ENCODE measurements at regions not wholly inside any gene's neighbourhood (a gene's known extent, or its start where the extent isn't known, plus 50 kb on each side); places are given as distances from the start of the nearest gene placed in this dataset.

DNA sequence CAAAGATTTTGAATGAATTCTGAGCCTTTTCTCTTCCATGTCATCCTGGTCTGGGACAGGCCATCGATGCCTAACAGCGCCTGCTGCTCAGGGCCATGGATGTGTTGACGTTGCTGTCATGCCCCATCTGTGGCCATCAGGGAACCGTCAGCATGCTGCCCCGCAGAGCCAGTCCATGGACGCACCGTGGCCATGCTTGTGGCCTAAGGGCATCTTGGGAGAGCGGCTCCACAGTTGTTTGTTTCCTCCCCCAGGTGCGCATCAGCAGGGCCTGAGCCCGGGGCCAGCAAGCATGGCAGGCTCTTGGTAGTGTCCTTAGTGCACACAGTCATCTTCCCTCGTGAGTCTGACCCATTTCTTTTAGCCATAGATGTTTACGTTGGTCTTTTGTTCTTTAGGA, 142.7 kb downstream of the VAPA start:
- DNase-seq (ENCODE audit: low read depth in 4 of 4, low spot score in 2 of 4) = no peak

DNA sequence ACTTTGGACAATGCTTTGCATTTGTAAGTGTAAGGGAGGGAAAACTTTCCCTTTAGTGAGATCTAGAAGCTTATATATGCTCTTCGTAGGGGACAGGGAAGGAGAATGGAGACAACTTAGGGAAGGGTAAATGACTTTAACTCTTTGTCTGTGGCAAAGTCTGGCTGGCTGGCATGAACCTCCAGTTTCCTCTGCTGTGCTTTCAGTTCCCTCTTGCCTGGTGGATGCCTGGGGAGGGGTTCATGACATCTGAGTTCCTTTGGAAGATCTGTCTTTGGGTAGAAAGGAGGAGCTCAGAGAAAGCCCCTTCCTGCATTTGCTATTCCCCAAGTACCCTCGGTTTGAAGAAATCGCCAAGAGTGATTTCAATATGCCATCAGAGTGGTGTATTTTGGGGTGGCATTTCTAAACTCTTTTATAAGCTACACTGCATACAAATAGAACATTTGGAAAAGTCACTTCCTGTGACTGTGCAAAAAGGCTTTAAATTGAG, 143.6 kb downstream of the VAPA start:
- no peak for DNase-seq (ENCODE audit: low read depth in 4 of 4, low spot score in 2 of 4)

DNA sequence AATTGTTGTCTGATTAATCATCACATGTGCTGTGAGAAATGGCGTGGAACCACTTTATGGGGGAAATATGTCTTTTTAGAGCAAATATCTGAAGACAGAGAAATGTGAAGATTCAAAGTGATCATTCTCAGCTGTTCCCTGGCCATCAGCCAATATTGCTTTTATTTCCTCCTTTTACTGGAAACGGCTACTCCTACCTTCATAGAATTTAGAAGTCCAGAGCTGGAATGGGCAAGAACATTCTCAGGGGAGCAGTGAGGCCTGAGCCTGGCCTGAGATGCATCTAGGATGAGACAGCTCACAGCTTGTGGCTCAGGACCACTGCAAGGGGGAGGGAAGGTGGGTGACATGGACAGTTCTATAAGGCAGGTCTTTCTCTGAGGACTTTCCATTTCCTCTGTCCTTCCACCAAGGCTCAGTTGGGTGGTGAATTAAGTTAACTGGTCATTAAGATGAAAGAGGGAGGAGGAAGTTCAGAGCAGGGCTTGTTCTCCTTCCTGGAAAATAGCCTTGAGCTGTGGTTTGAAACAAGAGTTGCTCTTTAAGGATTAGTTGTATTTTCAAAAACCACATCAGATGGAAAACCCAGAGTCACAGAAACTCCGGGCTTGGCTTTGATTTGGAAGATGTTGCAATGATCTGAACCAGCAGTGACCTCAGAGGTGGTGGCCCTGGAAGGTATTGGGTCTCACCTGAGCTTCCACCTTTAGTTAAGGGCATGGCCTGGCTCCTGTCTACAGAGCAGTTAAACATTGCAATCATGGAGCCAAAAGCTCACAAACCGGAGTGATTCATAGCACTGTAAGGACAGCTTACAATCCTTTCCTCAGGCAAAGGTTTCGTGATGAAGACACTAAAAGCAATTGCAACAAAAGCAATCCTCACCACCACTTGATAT, 144.3 kb downstream of the VAPA start:
- DNase-seq (ENCODE audit: low read depth in 4 of 4, low spot score in 2 of 4) = no peak

GRCh38 chr18:10059610-10060468, 146.0 kb downstream of the VAPA start:
- DNase-seq (ENCODE audit: low read depth in 4 of 4, low spot score in 2 of 4) = no peak

DNA sequence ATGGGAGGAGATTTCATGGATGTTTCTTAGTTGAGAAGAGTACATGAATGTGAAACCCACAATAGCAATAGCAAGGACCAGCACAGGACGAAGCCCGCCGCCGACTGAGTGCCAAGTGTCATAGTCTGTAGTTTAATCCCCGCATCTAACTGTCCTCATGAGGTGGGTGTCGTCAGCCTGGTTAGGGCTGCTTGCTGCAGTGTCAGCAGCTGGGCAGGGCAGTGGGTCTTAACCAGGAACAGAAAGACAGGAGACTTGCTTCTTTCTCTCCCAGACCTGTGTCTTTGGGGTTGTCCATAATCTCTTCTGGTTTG, 146.6 kb downstream of the VAPA start:
- DNase-seq (ENCODE audit: low read depth in 4 of 4, low spot score in 2 of 4) = no peak

DNA sequence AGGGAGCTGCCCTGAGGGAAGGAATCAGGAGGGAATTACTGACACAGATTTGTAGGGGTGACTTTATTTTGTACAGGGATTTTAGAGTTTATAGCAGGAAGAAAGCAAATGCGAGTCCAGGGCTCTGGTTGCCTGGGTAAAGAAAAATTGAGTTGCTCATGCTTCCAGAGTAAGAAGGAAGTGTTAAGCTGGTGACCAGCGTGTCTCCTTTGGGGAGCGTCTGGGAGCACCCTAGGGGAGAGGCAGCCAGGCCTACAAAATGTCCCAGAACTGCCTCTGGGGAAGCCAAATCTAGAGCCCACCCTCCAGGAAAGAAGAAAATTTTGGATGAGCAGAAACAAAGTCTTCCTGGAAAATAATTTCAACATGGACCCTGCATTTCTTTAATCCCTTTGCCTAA, 147.0 kb downstream of the VAPA start:
- no peak for DNase-seq (ENCODE audit: low read depth in 4 of 4, low spot score in 2 of 4)

- DNase-seq (ENCODE audit: low read depth in 4 of 4, low spot score in 2 of 4) = no peak
Observed at GRCh38 chr18:10061566-10062140, 147.8 kb downstream of the VAPA start.

GRCh38 chr18:10062302-10063300, 148.8 kb downstream of the VAPA start:
- no peak for DNase-seq (ENCODE audit: low read depth in 4 of 4, low spot score in 2 of 4)

DNA sequence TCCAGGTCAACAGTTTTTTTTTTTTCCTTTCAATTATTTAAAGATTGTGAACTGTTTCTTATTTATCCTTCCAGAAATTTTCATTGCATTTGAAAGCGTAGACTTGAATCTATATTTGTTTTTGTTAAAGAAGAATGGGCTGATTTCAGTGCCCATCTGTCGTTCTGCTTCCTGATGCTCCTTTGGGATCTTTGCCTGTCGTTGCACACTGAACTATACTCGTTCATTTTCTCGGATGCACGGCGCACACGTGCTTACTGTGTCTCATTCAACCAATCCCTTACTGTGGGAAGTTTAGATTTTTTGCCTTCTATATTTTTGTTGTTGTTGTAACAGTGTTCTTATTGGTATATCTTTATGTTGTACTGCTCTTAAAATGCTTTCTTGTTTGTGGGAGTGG, 149.7 kb downstream of the VAPA start:
- DNase-seq (ENCODE audit: low read depth in 4 of 4, low spot score in 2 of 4) = no peak

DNA sequence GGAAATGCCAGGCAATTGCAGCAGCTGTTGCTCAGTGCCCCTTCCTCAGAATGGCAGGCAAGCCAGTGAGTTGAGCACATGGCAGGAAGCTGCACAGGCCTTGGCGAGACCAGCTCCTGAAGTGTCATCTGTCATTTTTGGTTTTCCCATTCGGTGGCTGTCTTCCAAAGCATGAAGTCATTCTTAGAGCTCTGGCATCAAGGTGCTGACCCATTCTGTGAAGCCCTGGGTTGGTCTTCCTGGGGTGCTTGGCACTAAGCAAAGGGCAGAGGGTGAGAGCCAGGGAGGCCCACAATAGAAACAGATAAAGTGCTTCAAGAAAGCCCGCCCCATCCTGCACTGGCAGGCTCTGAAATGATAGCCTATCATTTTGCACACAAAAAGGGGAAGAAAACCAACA, 150.5 kb downstream of the VAPA start:
- DNase-seq (ENCODE audit: low read depth in 4 of 4, low spot score in 2 of 4) = no peak

DNA sequence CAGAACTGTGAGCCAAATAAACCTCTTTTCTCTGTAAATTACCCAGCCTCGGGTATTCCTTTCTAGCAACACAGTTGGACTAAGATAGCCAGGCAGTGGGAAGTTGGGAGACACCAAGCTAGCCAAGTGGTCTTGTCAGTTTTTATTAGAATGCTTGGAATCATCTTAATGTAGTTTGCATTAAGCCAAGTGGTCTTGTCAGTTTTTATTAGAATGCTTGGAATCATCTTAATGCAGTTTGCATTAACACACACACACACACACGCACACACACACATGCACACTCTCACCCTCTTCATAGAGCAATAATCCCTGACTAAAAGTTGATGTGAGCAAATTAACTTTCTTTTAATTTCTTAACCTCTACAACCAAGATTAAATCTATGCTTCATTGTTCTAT, 151.5 kb downstream of the VAPA start:
- no peak for DNase-seq (ENCODE audit: low read depth in 4 of 4, low spot score in 2 of 4)

- no peak for DNase-seq (ENCODE audit: low read depth in 4 of 4, low spot score in 2 of 4)
Observed at GRCh38 chr18:10067670-10068659, 154.1 kb downstream of the VAPA start.

- DNase-seq (ENCODE audit: low read depth in 4 of 4, low spot score in 2 of 4) = no peak
Observed at GRCh38 chr18:10068766-10069567, 155.2 kb downstream of the VAPA start.

DNA sequence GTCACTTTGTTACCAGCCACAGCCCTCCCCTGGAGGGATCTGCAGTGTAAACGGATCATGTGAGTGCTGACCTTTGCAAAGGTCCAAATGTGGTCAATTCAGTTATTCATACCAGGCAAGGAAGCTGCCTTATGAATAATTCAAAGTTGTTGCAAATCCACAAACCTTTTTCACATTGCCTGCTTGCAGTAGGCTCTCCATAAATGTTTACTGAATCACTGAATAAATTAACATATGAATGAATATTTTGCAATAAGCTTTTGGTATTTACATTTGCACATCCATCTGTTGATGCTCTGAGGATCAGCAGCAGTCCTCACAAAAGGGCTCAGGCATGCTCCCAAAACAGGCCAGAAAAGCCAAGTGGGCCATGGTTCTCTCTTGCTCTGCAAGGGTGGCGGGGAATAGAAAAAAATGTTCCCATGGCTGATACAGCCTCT, 156.8 kb downstream of the VAPA start:
- DNase-seq (ENCODE audit: low read depth in 4 of 4, low spot score in 2 of 4) = no peak

DNA sequence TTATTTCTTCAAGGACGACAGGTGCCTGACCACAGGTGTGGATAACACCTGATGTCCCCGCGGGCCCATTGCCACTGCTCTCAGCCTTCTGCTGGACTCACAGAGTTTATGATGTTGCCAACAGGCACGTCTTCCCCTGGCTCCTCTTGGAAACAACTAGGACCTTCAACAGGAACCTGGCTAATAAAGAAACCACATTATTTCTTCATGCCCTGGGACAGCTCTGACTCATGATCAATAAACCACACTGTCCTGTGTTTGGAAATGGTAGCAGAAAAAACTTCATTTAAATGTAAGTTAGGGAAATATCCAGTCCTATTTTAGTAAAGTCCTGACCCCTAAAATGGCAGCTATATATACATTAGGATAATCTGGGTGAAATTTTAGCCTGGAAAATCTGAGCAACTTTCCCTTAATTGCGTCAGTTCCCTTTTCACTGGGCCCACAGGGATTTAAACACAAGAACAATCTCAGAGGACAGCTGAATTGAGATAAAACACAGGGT, 158.9 kb downstream of the VAPA start:
- no peak for DNase-seq (ENCODE audit: low read depth in 4 of 4, low spot score in 2 of 4)

GRCh38 chr18:10074110-10074509, 160.3 kb downstream of the VAPA start:
- DNase-seq (ENCODE audit: low read depth in 4 of 4, low spot score in 2 of 4) = no peak

DNA sequence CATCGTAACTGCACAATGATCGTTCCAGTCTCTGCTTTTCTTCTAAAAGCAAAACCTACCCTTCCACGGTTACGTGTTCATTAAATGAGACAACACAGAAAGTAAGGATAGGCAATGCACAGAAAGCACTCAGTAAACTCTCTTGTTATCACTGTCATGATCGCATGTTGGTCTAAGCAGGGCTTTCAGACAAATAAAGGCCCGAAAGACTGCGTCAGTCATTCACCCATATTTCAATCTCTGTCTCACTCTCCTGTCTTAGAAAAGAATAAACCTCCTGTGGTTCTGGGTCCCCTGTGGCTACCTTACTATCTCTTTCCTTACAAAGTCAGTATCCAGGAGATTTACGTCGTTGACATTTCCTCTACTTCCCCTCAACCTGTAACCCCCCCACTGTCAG, 160.9 kb downstream of the VAPA start:
- no peak for DNase-seq (ENCODE audit: low read depth in 4 of 4, low spot score in 2 of 4)

DNA sequence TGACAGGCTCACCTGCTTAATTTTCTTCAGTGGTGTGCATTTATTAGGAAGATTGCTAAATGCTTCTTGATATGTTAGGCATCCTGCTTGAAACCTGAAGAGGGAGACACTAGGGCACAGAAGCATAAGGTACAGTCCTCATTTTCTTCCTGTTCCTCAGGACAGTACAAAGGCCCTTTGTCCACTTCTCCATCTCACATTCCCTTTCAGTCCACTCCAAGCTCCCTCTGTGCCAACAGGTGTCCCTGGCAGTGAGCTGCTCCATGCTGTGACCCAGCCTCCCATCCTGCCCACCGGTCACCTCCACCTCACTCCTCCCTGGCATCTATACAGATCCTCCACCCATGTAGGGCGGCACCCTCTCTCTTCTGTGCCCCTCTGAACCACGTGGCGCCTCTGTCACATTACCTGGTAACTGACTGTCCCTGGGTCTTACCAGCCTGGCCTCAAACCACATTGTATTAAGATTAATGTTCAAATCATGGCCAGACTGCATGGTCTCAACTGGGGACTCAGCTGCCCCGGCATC, 162.8 kb downstream of the VAPA start:
- DNase-seq (ENCODE audit: low read depth in 4 of 4, low spot score in 2 of 4) = no peak

All from left renal cortex interstitium (tissue), 4 donors.